KOPT-K1 (cell line): ENCODE measurements at regions not wholly inside any gene's neighbourhood (a gene's known extent, or its start where the extent isn't known, plus 50 kb on each side); places are given as distances from the start of the nearest gene placed in this dataset.

Source experiments
- H3K27ac ChIP-seq: fragments of 200-600 bp; sonication (generic); 2 replicates; pipeline ENCODE4 v1.5.1; 2016; ENCODE audit warnings: antibody characterized with exemption, mild to moderate bottlenecking, low read depth, low read length; ENCODE audit not compliant: poor library complexity, severe bottlenecking
- H3K36me3 ChIP-seq: fragments of 200-600 bp; sonication (generic); 2 replicates; pipeline ENCODE4 v1.5.1; 2017; ENCODE audit warnings: antibody characterized with exemption, mild to moderate bottlenecking, low read length, moderate library complexity; ENCODE audit not compliant: insufficient read depth
- H3K9me3 ChIP-seq: fragments of 200-600 bp; sonication (generic); 2 replicates; pipeline ENCODE4 v1.5.1; 2017; ENCODE audit warnings: antibody characterized with exemption, low read length, mild to moderate bottlenecking; ENCODE audit not compliant: insufficient read depth, poor library complexity, severe bottlenecking

- Histone ChIP-seq H3K27ac (no peak overlapping the region), H3K36me3 (no peaks in the 10 kb centered on the region), H3K9me3 (no peaks in the 10 kb centered on the region)
Observed at GRCh38 chr6:169950558-169950957, 199.1 kb downstream of the ERMARD start.

- no peaks in the 10 kb centered on the region for H3K9me3 ChIP-seq
- no peak overlapping the region for H3K27ac ChIP-seq
- H3K36me3 ChIP-seq = no peaks in the 10 kb centered on the region
Observed at GRCh38 chr6:169949511-169950097, 198.2 kb downstream of the ERMARD start.

GRCh38 chr6:169946971-169947370 lies 195.5 kb downstream of the ERMARD start:
- Histone ChIP-seq H3K36me3 (no peaks in the 10 kb centered on the region), H3K9me3 (peaks cover 11% of the 10 kb centered on the region), H3K27ac (no peak overlapping the region)

- no peak overlapping the region for H3K27ac ChIP-seq
- peaks cover 11% of the 10 kb centered on the region for H3K9me3 ChIP-seq
- no peaks in the 10 kb centered on the region for H3K36me3 ChIP-seq
Observed at GRCh38 chr6:169945117-169945516, 193.7 kb downstream of the ERMARD start.

DNA sequence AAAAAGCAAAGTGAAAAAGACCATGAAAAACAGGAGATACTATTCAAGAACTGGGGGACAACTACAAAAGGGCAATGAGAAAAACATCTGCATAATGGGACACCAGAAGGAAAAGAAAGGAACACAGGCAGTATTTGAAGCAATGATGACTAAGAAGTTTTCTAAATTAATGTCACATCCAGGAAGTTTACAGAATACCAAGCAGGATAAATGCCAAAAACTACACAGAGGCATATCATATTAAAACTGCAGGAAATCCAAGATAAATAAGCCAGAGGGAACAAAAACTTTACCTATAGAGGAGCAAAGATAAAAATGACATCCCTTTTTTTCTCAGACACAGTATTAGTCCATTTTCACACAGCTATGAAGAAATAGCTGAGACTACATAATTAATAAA lies 193.0 kb downstream of the ERMARD start:
- Histone ChIP-seq H3K9me3 (peaks cover 11% of the 10 kb centered on the region), H3K36me3 (no peaks in the 10 kb centered on the region), H3K27ac (no peak overlapping the region)

DNA sequence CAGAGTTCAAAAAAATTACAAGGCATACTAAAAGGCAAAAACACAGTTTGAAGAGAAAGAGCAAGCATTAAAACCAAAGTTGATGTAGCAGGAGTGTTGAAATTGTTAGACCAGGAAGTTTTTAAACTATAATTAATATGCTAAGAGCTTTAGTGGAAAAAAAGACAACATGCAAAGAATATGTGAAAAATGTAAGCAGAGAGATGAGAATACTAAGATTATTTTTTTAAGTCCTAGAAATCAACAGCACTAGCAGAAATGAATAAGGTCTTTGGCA lies 192.6 kb downstream of the ERMARD start:
- no peak overlapping the region for H3K27ac ChIP-seq
- no peaks in the 10 kb centered on the region for H3K36me3 ChIP-seq
- H3K9me3 ChIP-seq = peaks cover 11% of the 10 kb centered on the region

DNA sequence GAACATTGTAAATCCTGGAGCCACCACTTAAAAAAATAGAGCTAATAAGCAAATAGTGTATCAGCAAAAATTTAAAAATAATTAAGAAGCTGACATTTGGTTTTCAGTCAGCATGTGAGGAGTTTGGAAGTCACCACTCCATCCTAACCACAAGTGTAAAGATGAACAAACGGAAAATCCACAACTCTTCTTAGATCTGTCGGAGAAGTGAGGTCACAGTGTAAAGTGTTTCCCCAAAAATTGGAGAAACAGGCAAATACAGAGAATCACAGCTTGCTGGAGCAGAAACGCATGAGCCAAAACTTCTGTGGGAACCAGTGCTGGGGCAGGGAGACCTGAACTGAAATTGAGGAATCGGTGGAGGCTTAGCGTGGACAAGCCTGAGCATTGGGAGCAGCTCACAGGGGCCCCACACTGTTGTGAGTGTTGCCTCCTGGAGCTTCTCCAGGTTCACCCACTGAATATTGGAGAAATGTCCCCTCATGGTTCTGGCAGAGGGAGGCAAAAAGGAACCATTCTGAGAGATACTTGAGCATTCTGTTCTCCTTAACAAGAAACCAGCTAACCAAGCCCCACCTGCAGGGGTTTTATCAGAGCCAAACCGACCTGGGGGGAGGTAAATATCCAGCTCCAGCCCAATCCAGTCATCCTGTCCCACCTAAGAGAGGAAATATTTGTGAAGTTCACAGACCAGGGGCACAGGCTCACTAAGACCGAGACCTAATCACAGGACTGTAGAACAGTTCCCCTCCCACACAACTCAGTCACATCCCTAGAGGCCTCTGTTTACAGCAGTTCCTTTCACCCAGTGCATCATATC lies 192.0 kb downstream of the ERMARD start:
- no peaks in the 10 kb centered on the region for H3K36me3 ChIP-seq
- no peak overlapping the region for H3K27ac ChIP-seq
- H3K9me3 ChIP-seq = peaks cover 11% of the 10 kb centered on the region

GRCh38 chr6:169942173-169942572 lies 190.8 kb downstream of the ERMARD start:
- H3K36me3 ChIP-seq = no peaks in the 10 kb centered on the region
- H3K27ac ChIP-seq = no peak overlapping the region

GRCh38 chr6:169940481-169941271 lies 189.3 kb downstream of the ERMARD start:
- Histone ChIP-seq H3K27ac (no peak overlapping the region), H3K9me3 (peaks cover 11% of the 10 kb centered on the region), H3K36me3 (no peaks in the 10 kb centered on the region)

More at GRCh38 chr6:169942173-169942572, 190.8 kb downstream of the ERMARD start:
- peaks cover 11% of the 10 kb centered on the region for H3K9me3 ChIP-seq

DNA sequence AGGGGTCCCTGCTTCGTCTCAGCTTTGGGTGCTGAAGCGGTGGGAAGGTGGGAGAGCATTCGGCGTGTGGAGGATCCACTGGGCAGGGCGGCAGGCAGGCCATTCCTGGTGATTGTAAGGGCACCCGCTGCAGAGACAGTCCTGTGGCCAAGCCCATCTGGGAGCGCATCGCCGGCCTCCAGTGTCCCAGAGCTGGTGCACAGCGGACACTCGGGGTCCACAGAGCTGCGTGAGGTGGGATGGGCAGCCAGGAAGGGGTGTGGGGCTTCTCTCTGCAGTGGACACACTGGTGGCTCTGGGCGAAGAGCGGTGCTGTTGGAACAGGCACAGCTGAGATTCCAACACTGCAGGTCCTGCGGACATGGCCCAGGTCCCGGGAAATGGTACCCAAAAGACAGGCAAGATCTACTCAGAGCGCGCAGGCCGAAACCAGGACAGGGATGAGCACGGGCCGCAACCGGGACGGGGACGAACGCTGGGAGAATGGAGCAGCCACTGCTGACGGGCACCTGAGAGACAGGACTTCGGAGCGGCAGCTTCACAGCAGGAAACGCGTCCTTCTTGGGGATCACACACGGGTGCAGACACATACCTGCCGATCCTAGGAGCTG lies 188.2 kb downstream of the ERMARD start:
- H3K27ac ChIP-seq = no peak overlapping the region
- peaks cover 11% of the 10 kb centered on the region for H3K9me3 ChIP-seq
- no peaks in the 10 kb centered on the region for H3K36me3 ChIP-seq

- H3K9me3 ChIP-seq = peaks cover 5% of the 10 kb centered on the region
- no peaks in the 10 kb centered on the region for H3K36me3 ChIP-seq
- no peak overlapping the region for H3K27ac ChIP-seq
Observed at GRCh38 chr6:169938731-169939130, 187.3 kb downstream of the ERMARD start.

- no peak overlapping the region for H3K27ac ChIP-seq
- peaks cover under 1% of the 10 kb centered on the region for H3K9me3 ChIP-seq
- H3K36me3 ChIP-seq = no peaks in the 10 kb centered on the region
Observed at GRCh38 chr6:169938262-169938701, 186.9 kb downstream of the ERMARD start.

DNA sequence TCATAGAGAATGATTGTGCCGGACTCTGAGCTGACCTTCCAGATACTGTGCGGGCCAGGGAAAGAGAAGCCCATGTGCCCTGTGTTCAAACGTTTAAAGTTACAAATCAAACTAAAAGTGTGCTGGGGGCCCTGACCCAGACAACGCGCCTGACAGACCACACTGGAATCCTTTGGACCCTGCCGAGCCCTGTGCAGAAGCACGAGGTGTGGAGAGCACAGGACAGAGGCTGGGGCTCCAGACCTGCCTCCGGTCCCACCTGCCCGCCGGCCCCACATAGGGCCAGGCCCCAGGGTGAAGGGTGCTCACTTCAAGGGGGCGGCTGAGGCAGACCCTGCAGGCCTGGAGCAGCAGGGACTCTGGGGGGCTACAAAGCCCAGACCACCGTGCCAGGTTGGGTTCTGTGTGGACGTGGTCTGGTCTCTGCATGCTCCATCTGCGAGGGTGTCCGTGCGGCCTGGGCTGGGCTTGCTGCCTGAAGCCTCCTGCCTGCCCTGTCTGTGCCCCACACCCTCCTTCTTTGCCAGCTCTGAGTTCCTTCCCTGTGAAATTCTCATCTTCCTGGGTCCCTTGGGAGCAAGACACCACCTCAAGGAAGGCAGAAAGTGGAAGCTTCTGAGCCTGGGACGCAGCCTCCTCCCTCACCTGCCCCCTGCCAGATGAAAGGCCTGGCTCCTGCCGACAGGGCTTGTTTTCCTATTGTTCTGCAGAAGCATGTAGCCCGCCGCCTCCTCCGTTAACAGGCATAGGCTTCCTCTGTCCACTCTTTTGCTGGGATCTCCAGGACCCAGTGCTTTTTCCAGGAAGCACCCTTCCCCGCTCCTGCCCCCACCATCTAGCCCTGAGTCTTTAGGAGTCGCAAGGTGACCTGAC lies 186.2 kb downstream of the ERMARD start:
- H3K9me3 ChIP-seq = no peaks in the 10 kb centered on the region

DNA sequence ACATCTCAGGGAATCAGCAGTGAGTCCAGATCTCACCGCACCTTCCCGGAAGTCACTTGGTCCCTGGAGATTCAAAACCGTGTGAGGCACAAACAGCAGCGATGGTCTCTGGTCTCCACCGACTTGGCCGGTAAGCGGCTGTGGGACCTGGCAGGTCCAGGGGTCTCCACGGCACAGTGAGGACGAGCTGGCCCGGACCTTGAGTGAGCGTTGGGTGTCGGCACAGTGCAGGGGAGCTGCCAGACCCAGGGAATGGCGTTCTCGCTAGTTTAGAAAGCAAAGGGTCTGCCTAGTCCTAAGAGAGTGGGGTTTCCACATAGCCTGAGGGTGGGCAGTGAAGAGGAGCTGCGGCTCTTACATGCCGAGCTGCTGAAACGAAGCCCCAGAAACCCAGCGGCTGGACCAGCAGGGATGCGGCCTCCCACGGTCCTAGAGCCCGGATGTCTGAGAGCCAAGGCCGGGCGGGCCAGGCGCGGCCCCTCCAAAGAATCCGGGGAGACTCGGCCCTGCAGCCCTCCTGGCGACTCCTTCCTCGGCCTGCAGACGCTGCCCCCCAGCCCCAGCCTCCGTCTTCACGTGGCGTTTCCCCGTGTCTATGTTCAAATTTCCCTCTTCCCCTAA lies 185.0 kb downstream of the ERMARD start:
- Histone ChIP-seq H3K36me3 (no peaks in the 10 kb centered on the region), H3K27ac (no peak overlapping the region), H3K9me3 (no peaks in the 10 kb centered on the region)

More for the DNA sequence above, 186.2 kb downstream of the ERMARD start:
- H3K27ac ChIP-seq = no peak overlapping the region
- no peaks in the 10 kb centered on the region for H3K36me3 ChIP-seq
